ENCODE measurements at regions not wholly inside any gene's neighbourhood (a gene's known extent, or its start where the extent isn't known, plus 50 kb on each side); places are given as distances from the start of the nearest gene placed in this dataset.
"Not testable (repeated sequence)": the region's sequence is repeated elsewhere in the genome, so short reads cannot be mapped to it uniquely, and the experiment has no call there.

- Histone ChIP-seq H3K27me3 (ENCODE audit: control insufficient read depth, insufficient read depth, low read length) (no peaks in the 10 kb centered on the region), H3K9ac (ENCODE audit: low read depth, low read length) (no peak overlapping the region), H3K27ac (ENCODE audit: low read depth, low read length) (no peak overlapping the region), H3K4me3 (ENCODE audit: low read depth, low read length) (no peak overlapping the region), H3K9me3 (ENCODE audit: control insufficient read depth, insufficient read depth, low read length) (no peaks in the 10 kb centered on the region), H3K4me1 (ENCODE audit: control insufficient read depth, insufficient read depth, low read length) (peaks cover 8% of the 10 kb centered on the region), H3K36me3 (ENCODE audit: control insufficient read depth, insufficient read depth, low read length) (no peaks in the 10 kb centered on the region)
These were observed 396.2 kb downstream of the BUD13 start for GRCh38 chr11:116376547-116376946.

- Histone ChIP-seq H3K27ac (ENCODE audit: low read depth, low read length) (no peak overlapping the region), H3K9ac (ENCODE audit: low read depth, low read length) (no peak overlapping the region), H3K27me3 (ENCODE audit: control insufficient read depth, insufficient read depth, low read length) (no peaks in the 10 kb centered on the region), H3K9me3 (ENCODE audit: control insufficient read depth, insufficient read depth, low read length) (no peaks in the 10 kb centered on the region), H3K36me3 (ENCODE audit: control insufficient read depth, insufficient read depth, low read length) (no peaks in the 10 kb centered on the region), H3K4me1 (ENCODE audit: control insufficient read depth, insufficient read depth, low read length) (peaks cover 8% of the 10 kb centered on the region), H3K4me3 (ENCODE audit: low read depth, low read length) (no peak overlapping the region)
These were observed 396.7 kb downstream of the BUD13 start for GRCh38 chr11:116376054-116376453.

GRCh38 chr11:116375221-116375620 is 397.6 kb downstream of the BUD13 start:
- Histone ChIP-seq H3K9ac (ENCODE audit: low read depth, low read length) (no peak overlapping the region), H3K27ac (ENCODE audit: low read depth, low read length) (no peak overlapping the region), H3K4me3 (ENCODE audit: low read depth, low read length) (no peak overlapping the region), H3K9me3 (ENCODE audit: control insufficient read depth, insufficient read depth, low read length) (no peaks in the 10 kb centered on the region), H3K36me3 (ENCODE audit: control insufficient read depth, insufficient read depth, low read length) (no peaks in the 10 kb centered on the region), H3K27me3 (ENCODE audit: control insufficient read depth, insufficient read depth, low read length) (no peaks in the 10 kb centered on the region), H3K4me1 (ENCODE audit: control insufficient read depth, insufficient read depth, low read length) (peaks cover 8% of the 10 kb centered on the region)

GRCh38 chr11:116374085-116374484 is 398.7 kb downstream of the BUD13 start:
- Histone ChIP-seq H3K36me3 (ENCODE audit: control insufficient read depth, insufficient read depth, low read length) (no peaks in the 10 kb centered on the region), H3K4me1 (ENCODE audit: control insufficient read depth, insufficient read depth, low read length) (peaks cover 5% of the 10 kb centered on the region), H3K27ac (ENCODE audit: low read depth, low read length) (no peak overlapping the region), H3K27me3 (ENCODE audit: control insufficient read depth, insufficient read depth, low read length) (no peaks in the 10 kb centered on the region), H3K4me3 (ENCODE audit: low read depth, low read length) (no peak overlapping the region), H3K9ac (ENCODE audit: low read depth, low read length) (no peak overlapping the region), H3K9me3 (ENCODE audit: control insufficient read depth, insufficient read depth, low read length) (no peaks in the 10 kb centered on the region)

GRCh38 chr11:116373104-116373944 is 399.5 kb downstream of the BUD13 start:
- Histone ChIP-seq H3K27me3 (ENCODE audit: control insufficient read depth, insufficient read depth, low read length) (no peaks in the 10 kb centered on the region), H3K9ac (ENCODE audit: low read depth, low read length) (no peak overlapping the region), H3K9me3 (ENCODE audit: control insufficient read depth, insufficient read depth, low read length) (no peaks in the 10 kb centered on the region), H3K4me3 (ENCODE audit: low read depth, low read length) (no peak overlapping the region), H3K4me1 (ENCODE audit: control insufficient read depth, insufficient read depth, low read length) (no peaks in the 10 kb centered on the region), H3K27ac (ENCODE audit: low read depth, low read length) (no peak overlapping the region), H3K36me3 (ENCODE audit: control insufficient read depth, insufficient read depth, low read length) (no peaks in the 10 kb centered on the region)

- no peak overlapping the region for H3K27ac ChIP-seq (ENCODE audit: low read depth, low read length)
- H3K4me1 ChIP-seq (ENCODE audit: control insufficient read depth, insufficient read depth, low read length): peaks cover 14% of the 10 kb centered on the region
- H3K27me3 ChIP-seq (ENCODE audit: control insufficient read depth, insufficient read depth, low read length): no peaks in the 10 kb centered on the region
- no peak overlapping the region for H3K4me3 ChIP-seq (ENCODE audit: low read depth, low read length)
- no peak overlapping the region for H3K9ac ChIP-seq (ENCODE audit: low read depth, low read length)
- no peaks in the 10 kb centered on the region for H3K36me3 ChIP-seq (ENCODE audit: control insufficient read depth, insufficient read depth, low read length)
- H3K9me3 ChIP-seq (ENCODE audit: control insufficient read depth, insufficient read depth, low read length): no peaks in the 10 kb centered on the region
These were observed 401.6 kb downstream of the BUD13 start for GRCh38 chr11:116371146-116371545.

GRCh38 chr11:116368784-116369183 is 404.0 kb downstream of the BUD13 start:
- Histone ChIP-seq H3K4me3 (ENCODE audit: low read depth, low read length) (no peak overlapping the region), H3K9me3 (ENCODE audit: control insufficient read depth, insufficient read depth, low read length) (0 out of 2 replicates have a peak, but pooled peaks cover 5% of the 10 kb centered on the region), H3K36me3 (ENCODE audit: control insufficient read depth, insufficient read depth, low read length) (no peaks in the 10 kb centered on the region), H3K27ac (ENCODE audit: low read depth, low read length) (no peak overlapping the region), H3K9ac (ENCODE audit: low read depth, low read length) (no peak overlapping the region), H3K4me1 (ENCODE audit: control insufficient read depth, insufficient read depth, low read length) (peaks cover 14% of the 10 kb centered on the region), H3K27me3 (ENCODE audit: control insufficient read depth, insufficient read depth, low read length) (no peaks in the 10 kb centered on the region)

GRCh38 chr11:116366980-116367645 is 405.7 kb downstream of the BUD13 start:
- H3K27me3 ChIP-seq (ENCODE audit: control insufficient read depth, insufficient read depth, low read length): no peaks in the 10 kb centered on the region
- H3K9ac ChIP-seq (ENCODE audit: low read depth, low read length): no peak overlapping the region
- no peak overlapping the region; the same call in 1 of the 2 replicates for H3K4me3 ChIP-seq (ENCODE audit: low read depth, low read length)
- 0 out of 2 replicates have a peak, but pooled peaks cover 5% of the 10 kb centered on the region for H3K9me3 ChIP-seq (ENCODE audit: control insufficient read depth, insufficient read depth, low read length)
- no peaks in the 10 kb centered on the region for H3K36me3 ChIP-seq (ENCODE audit: control insufficient read depth, insufficient read depth, low read length)
- peak overlapping the region; percentile 31 for H3K27ac ChIP-seq (ENCODE audit: low read depth, low read length)
- peaks cover 15% of the 10 kb centered on the region for H3K4me1 ChIP-seq (ENCODE audit: control insufficient read depth, insufficient read depth, low read length)

GRCh38 chr11:116366451-116366850 is 406.3 kb downstream of the BUD13 start:
- Histone ChIP-seq H3K36me3 (ENCODE audit: control insufficient read depth, insufficient read depth, low read length) (no peaks in the 10 kb centered on the region), H3K27me3 (ENCODE audit: control insufficient read depth, insufficient read depth, low read length) (no peaks in the 10 kb centered on the region), H3K27ac (ENCODE audit: low read depth, low read length) (peak overlapping the region; percentile 31), H3K4me1 (ENCODE audit: control insufficient read depth, insufficient read depth, low read length) (peaks cover 22% of the 10 kb centered on the region), H3K9me3 (ENCODE audit: control insufficient read depth, insufficient read depth, low read length) (0 out of 2 replicates have a peak, but pooled peaks cover 5% of the 10 kb centered on the region), H3K9ac (ENCODE audit: low read depth, low read length) (no peak overlapping the region), H3K4me3 (ENCODE audit: low read depth, low read length) (no peak overlapping the region; the same call in 1 of the 2 replicates)

- not testable (repeated sequence) for H3K4me3 ChIP-seq (ENCODE audit: low read depth, low read length)
These were observed 407.9 kb downstream of the BUD13 start for GRCh38 chr11:116364925-116365324.

GRCh38 chr11:116364348-116364747 is 408.4 kb downstream of the BUD13 start:
- no peaks in the 10 kb centered on the region for H3K36me3 ChIP-seq (ENCODE audit: control insufficient read depth, insufficient read depth, low read length)
- H3K9ac ChIP-seq (ENCODE audit: low read depth, low read length): no peak overlapping the region
- no peaks in the 10 kb centered on the region for H3K27me3 ChIP-seq (ENCODE audit: control insufficient read depth, insufficient read depth, low read length)
- H3K4me1 ChIP-seq (ENCODE audit: control insufficient read depth, insufficient read depth, low read length): peaks cover 23% of the 10 kb centered on the region
- no peak overlapping the region for H3K4me3 ChIP-seq (ENCODE audit: low read depth, low read length)
- 0 out of 2 replicates have a peak, but pooled peaks cover 5% of the 10 kb centered on the region for H3K9me3 ChIP-seq (ENCODE audit: control insufficient read depth, insufficient read depth, low read length)
- no peak overlapping the region for H3K27ac ChIP-seq (ENCODE audit: low read depth, low read length)

More at GRCh38 chr11:116364925-116365324, 407.9 kb downstream of the BUD13 start:
- not testable (repeated sequence) for H3K27me3 ChIP-seq (ENCODE audit: control insufficient read depth, insufficient read depth, low read length); H3K27ac ChIP-seq (ENCODE audit: low read depth, low read length); H3K9me3 ChIP-seq (ENCODE audit: control insufficient read depth, insufficient read depth, low read length); H3K36me3 ChIP-seq (ENCODE audit: control insufficient read depth, insufficient read depth, low read length); H3K9ac ChIP-seq (ENCODE audit: low read depth, low read length)
- H3K4me1 ChIP-seq (ENCODE audit: control insufficient read depth, insufficient read depth, low read length): peaks cover 23% of the 10 kb centered on the region
